SK-MEL-5 (cell line): ENCODE measurements at regions not wholly inside any gene's neighbourhood (a gene's known extent, or its start where the extent isn't known, plus 50 kb on each side); places are given as distances from the start of the nearest gene placed in this dataset.

Experiments used
- DNase-seq: peaks from one replicate; pipeline ENCODE4 v3.0.0-alpha.2; 2016; ENCODE audit warnings: low read depth, low spot score
- in situ Hi-C: cut with HindIII; loops from 2 replicates; pipeline ENCODE4 v1.10.0; 2016; ENCODE audit warnings: low sequenced_read_pairs, high pct_unique_total_duplicates, low pct_unique_long_range_greater_than_20kb

DNA sequence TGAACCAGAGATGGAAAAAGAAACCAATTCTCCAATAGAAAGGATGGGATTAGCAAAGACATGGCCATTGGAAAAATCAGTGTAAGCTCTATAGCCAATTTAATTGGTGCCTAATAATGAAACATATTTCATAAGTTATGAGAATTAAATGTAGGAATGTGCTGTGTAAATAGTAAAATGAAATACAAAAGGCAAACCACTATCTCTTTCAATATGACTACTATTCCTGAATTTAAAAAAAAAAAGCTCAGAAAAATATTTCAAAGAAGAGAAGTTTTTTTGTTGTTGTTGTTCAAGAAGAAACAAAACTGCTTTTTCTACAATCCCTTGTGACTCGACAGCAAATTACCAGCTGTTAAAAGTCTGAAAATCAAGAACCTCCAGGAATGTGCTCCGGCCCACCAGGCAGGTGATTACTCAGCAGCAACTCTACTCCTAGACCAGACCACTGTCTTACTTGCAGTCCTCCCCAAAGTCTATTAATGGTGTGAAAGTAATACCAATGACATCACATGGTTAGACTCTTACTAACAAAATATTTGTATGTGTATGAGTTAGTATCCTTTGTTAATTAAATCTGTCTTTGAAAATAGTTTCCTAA lies 362.4 kb downstream of the KCTD12 start:
- in situ Hi-C loops: no loop called here
- no peak for DNase-seq

DNA sequence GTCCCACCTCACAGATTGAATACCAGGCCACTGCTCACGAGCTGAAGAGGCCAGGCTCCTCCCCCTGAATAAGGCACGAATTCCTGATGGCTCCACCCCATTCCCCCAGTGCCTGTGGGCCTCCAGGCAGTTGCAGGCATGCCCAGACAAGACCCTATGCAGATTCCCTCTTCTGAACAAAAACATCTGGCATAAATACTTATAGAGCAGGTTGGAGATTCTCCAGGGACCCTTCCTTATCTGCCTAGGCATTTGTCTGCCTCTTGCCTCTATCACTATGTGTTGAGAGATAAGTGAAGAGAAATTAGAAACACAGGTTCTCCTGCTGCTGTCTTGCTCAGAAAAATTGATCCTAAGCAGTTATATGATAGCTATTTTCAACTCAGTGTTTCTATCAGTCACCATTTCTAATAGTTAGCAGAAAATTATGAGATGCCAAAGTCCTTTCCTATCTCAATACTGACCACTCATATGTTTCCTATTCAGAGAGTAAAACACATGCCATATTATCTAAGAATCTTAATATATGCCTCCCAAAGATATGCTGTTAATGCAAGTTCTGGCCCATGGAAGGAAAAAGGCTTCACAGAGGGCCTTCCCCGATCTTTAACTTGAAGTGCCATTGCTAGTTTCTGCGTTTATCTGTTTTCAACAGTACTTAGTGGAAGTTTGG lies 364.0 kb downstream of the KCTD12 start:
- no peak for DNase-seq

DNA sequence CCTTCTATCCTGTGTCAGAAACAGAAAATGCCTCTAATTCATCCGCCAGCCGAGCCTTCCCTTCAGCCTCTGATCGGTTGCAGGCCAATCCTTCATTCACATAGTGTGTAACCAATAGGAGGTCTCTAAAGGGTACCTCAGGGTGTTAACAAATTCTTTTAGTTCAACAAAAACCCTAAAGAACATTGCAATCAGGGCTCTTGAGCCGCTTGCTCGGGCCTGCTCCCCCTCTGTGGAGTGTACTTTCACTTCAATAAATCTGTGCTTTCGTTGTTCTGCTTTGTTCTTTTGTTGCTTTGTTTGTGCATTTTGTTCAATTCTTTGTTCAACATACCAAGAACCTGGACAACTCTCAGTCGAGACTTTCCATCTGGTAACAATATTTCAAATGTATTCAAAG lies 366.5 kb downstream of the KCTD12 start:
- DNase-seq: no peak
- in situ Hi-C loops: no loop called here

More for the DNA sequence above, 364.0 kb downstream of the KCTD12 start:
- in situ Hi-C loops: no loop called here

DNA sequence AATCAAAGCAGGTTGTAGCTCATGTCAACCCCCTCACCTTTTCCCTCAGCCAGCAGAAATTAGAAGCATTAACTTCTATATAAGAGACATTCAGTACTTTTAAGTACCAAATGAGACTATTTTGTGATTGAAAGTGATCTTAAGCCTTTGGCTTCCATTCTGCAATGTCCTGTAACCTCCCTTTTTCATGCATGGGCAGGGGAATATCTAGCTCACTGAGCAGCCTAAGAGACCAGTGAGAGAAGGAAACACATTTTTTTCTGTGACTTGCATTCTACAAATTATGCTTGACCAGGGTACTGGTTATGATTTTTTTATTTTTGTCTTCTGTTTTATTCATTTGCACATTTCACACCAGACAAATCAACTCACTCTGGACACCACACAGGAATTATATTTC lies 369.6 kb downstream of the KCTD12 start:
- in situ Hi-C loops: no loop called here
- DNase-seq: no peak

DNA sequence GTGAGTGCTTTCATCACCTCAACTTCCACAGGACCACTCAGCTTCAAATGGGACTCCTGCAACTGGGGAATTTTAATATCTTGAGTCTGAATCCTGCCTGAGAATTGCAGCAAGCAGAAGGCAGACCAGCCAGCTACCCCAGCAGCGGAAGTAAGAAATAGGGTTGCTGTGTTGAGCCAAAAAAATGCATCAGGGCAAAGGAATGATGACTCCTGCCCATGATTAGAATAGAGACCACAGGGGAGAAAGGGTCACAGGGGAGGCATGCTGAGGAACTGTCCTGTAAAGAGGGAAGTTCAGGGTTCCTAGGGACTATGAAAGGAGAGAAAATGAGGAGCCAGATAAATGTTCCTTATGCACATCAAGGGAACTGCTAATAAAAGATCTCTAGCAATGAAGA lies 370.2 kb downstream of the KCTD12 start:
- no peak for DNase-seq
- in situ Hi-C loops: no loop called here

DNA sequence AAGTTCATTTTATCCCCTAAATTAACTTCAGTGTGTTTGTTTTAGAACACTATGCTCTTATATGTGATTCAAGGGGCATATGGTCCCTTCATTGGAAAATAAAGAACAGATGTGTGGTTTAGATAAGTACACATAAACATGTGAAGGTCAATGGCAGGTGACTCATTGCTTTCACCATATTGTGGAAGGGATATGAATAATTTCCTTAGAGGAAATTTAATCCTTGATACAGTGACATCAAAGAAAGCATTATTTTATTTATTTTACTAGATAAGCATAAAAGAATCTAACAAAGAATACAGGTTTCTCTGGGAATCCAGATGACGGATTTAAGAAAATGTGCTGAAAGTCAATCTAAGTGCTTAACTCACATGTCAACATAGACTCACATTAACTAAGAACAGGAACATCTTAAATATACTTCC lies 373.5 kb downstream of the KCTD12 start:
- peak; percentile 73 for DNase-seq
- in situ Hi-C loops: no loop called here

DNA sequence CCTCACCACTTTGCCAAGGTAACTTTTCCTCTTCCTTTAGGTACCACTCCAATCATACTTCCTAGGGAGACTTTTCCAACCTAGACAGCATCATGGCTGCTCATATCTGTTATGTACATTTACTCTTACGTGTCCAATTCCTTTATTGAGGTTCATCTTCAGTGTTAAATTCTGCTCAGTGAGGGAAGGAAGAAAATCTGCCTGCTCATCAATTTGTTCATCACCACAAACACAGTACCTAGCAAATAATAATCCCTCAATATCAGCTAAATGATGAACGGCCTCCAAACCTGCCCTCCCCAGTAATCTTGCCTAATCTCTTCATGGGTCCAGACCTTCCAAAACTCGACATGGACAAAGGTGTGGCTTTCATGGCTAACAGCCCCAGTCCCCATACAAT lies 380.8 kb downstream of the KCTD12 start:
- in situ Hi-C loops: no loop called here

DNA sequence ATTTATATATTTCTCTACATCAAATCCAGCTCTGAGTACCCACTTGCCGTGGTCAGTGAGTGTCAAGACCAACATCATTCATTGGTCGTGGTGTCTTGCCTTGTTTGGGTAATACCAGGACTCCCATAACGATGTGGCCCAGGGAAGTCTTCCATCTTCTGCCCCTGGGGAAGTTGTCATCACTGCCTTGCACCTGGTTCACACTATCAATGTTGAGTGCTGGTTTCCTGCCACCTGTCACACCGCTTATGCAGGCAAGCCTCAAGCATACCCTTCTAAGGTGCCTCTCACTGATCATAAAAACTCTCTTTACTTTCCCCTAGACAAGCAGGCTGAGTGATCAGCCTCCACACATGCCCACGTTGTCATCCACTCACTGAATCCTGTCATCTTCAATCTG lies 382.4 kb downstream of the KCTD12 start:
- in situ Hi-C loops: no loop called here
- no peak for DNase-seq

More for the DNA sequence above, 380.8 kb downstream of the KCTD12 start:
- DNase-seq: no peak

DNA sequence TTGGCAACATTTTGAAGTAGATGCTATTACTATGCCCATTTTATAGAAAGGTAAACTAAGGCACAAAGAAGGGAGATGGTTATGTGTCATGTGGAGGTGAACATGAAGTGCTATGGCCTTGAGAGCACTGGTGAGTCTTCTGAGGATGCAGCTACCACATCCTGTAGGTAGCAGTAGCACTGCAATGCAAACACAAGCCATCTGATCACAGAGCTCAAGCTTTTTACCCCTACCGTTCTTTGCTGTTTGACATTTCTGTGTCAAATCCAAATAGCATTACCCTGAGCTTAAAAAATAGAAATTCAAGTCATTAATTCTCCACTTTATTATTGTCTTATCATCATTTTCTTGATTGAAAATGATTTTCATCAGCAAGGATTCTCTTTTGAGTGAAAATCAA lies 382.9 kb downstream of the KCTD12 start:
- in situ Hi-C loops: no loop called here

DNA sequence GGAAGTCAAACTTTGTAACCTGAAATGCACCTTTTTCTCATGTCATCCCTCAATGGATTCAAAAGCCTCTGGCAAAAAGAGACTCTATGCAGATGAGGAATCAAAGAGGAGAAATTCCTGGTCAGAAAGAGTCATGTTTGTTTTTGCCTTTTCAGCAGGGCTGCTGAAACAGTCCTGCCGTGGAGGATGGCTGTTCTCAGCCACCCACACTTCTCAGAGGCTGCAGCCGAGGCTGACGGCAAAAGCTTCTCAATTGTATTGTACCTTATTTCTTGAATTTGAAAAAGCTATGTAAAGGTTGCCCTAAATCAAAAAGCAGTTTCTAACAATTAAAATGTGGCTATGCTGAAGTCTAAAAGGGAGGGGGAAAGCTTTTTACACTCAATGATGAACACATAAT lies 385.3 kb downstream of the KCTD12 start:
- DNase-seq: no peak
- in situ Hi-C loops: no loop called here

More for the DNA sequence above, 382.9 kb downstream of the KCTD12 start:
- DNase-seq: no peak

DNA sequence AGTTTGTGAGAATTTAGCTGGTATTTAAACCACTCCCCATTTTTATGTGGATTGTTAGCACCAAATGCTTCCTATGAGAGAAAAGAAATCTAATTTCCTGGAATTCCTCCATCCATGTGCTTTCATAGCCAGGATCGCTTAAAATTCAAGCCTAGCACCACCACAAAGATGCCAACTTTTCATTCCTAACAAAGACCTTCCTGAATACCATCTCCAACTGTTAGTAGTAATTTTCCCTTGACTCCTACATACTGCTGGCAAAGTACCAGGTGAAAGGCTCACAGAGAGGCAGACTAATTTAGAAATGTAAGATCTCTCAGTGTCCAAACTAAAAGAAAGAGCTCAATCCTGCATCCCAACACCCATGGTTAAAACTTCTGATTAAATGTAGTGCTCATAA lies 386.3 kb downstream of the KCTD12 start:
- in situ Hi-C loops: no loop called here
- DNase-seq: no peak

DNA sequence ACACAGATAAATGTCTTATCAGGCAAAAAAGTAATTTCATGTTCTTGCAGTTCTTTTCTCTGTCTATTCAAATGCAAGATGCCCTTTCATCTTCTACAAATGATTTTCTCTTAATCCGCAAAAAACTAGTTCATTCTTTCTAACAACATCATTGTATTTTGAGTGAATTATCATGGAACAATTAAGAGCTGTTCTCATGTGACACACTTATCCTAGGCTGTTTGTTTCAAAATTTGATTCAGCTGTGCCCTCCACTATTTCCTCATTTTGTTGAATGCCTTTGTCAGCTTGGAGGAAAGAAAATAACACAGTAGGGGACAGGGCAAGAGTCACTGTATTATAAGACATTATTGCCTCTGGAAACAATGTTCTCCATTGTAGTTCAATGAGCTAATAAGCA lies 396.9 kb downstream of the KCTD12 start:
- DNase-seq: peak; percentile 36
- in situ Hi-C loops: no loop called here

DNA sequence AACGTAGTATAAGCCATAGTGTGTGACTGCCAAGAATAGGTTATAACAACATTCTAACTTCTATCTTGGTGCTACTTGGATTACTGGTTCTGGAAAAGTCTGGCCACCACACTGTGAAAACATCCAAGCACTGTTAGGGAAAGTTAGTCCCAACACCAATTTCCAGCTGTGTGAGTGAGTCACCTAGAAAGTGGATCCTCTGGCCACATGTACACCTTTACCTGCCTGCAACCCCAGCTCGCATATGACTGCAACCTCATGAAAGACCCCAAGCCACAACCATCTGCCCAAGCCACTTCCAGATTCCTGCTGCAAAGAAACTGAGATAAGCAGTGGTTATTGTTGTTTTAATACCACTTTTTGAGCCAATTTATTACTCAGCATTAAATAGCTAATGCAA lies 404.5 kb downstream of the KCTD12 start:
- in situ Hi-C loops: no loop called here
- DNase-seq: no peak

DNA sequence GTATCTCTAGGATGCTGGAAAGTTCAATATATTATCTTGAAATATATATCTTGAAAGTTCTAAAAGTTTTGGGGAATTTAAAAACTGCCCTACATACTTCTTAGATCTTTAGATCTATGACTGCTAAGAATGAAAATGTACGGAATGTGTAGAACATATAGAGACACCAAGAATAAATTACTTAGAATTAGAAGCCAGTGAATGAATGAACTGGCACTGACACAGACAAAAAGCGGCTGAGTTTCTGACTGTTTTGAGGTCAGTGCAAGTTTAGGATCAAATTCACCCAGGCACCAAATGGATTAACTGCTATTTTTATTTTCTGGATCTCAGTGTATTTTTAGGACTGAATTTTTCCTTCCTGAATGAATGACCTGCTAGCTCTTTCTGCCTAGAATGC lies 411.2 kb downstream of the KCTD12 start:
- no peak for DNase-seq
- in situ Hi-C loops: no loop called here

DNA sequence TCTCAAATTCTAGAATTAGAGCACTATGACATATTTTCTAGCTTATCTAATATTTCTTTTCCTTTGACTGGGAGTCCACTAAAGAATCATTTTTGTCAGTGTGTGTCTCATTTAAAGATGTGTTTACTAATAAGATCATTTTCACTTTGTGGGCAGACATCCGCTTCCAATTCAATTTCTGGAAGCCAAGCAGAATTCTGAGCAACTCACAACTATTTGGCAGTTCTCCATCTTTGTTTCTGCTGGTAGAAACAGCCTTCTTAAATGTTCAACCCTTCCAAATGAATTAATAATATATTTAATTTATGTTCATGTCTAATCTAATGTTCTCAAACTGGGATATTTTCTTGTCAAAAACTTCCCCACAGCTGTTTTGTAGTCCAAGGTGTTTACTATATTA lies 411.8 kb downstream of the KCTD12 start:
- DNase-seq: no peak
- in situ Hi-C loops: no loop called here

DNA sequence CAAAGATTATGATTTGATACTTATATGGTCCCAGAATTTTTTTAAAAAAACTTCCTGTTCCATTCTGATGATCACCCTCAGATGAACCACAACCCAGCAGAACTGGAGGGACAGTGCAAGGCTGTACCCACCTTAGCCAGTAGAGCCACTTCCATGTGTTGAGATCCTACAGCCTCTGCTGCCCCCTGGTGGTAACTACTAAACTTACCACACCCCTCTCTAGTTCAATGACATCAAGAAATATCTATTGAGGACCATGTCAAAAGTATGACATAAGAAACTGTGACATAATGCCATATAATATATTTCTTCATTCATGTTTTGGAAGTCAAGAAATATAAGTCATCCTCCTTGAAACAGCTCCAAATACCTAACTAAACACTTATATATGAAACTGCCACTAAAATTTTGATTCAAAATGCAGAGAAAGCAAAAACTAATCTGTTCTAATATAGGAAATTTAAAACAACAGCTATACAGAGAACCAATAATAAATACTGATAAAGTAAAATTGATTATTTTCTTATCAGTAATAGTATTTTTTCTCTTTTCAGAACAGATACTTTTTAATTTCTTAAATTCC lies 412.6 kb downstream of the KCTD12 start:
- in situ Hi-C loops: no loop called here
- peak; percentile 91 for DNase-seq

DNA sequence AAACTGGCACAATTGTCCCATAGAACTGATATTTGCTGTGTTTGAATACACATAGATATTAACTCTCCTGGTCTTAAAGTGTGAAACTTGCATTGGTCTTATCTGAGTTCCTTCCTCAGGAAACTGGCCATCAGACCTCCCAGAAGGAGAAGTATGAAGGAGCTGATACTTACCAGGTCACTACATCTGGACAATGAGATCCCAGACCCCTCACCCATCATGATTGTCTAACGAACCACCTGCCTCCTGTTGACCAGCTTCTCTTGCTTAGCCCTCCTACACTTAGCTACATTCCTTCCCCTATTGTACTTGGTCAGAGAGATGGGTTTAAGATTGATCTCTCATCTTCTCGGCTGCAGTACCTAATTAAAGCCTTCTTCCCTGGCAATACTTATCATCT lies 413.3 kb downstream of the KCTD12 start:
- in situ Hi-C loops: no loop called here
- no peak for DNase-seq

DNA sequence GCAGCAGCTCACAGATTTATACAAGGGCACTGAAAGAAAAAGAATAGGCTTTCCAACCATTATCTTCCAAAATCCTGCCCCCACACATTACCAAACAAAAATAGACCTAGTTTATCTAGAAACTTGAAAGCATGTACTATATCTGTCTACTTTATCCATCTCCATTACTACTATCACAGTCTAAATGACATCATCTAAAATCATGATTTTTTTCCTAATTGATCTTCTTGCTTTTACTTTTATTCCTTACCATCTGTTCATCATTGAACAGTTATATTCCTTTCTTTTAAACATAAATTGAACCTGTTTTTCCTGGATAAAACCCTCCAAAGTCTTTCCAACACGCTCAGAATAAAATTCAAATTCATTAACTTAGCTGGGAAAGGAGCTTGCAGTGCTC lies 414.7 kb downstream of the KCTD12 start:
- in situ Hi-C loops: no loop called here
- no peak for DNase-seq

DNA sequence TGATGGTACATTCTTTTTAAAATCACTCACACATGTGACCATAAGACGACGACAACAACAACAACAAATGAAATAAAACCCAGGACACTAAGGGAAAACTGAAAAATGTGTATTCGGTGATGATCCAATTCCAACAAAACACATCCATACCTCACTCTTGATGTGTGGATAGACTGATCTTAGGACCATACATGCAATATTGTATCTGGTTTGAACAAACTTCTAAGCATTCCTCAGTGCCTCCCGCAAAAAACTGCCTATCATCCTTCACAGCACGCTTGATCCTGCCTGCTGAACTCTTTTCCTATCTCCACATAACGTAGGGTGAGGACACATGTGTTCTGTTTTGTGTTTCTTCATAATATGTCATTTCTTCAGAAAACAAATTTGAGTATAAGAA lies 415.2 kb downstream of the KCTD12 start:
- in situ Hi-C loops: no loop called here
- peak; percentile 18 for DNase-seq
